ENCODE measurements at regions not wholly inside any gene's neighbourhood (a gene's known extent, or its start where the extent isn't known, plus 50 kb on each side); places are given as distances from the start of the nearest gene placed in this dataset.

DNA sequence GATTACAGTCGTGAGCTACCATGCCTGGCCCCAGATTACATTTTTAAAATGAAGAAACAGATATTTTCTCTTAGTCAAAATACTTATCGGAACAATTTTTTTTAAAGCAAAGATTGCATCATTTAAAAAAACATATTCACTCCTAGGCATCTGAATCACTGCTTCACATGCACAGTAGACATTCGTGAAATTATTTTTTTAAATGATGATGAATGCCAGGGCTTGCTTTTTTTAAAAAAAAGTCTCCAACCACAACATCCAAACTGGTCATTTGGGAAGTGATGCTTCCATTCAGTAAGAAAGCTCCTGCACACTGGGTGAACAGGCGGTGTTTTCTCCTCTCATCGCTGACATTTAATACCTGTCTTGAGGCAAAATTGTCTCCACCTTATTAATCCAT lies 223.0 kb upstream of the DMRT1 start:
- Histone ChIP-seq H3K9me2 (ENCODE audit: insufficient read depth) (no peaks in the 10 kb centered on the region), H4K20me1 (replicated peaks; ENCODE audit: insufficient read depth) (no peaks in the 10 kb centered on the region), H3K27me3 (ENCODE audit: insufficient read depth) (no peaks in the 10 kb centered on the region), H3K36me3 (ENCODE audit: insufficient read depth) (no peaks in the 10 kb centered on the region), H3F3A (replicated peaks; ENCODE audit: low read depth) (no peaks in the 10 kb centered on the region), H3K79me2 (replicated peaks; ENCODE audit: insufficient read depth) (peaks cover 12% of the 10 kb centered on the region; the same call in 1 of the 2 replicates), H3K4me1 (ENCODE audit: insufficient read depth) (peaks cover 9% of the 10 kb centered on the region), H2AFZ (no peak overlapping the region), H3K4me2 (no peak overlapping the region), H3K27ac (ENCODE audit: low read depth) (no peak overlapping the region), H3K4me3 (no peak overlapping the region)
- no peaks in the 10 kb centered on the region for H3K9me3 Mint-ChIP-seq
- H3K4me3 Mint-ChIP-seq: no peak overlapping the region
- DNase-seq (ENCODE audit: low spot score) (no peak), ATAC-seq (no peak)
- TF ChIP-seq NANOG (IDR thresholded peaks at IDR 0.05; ENCODE audit: borderline replicate concordance) (no peak), POLR2AphosphoS5 (IDR thresholded peaks at IDR 0.05; ENCODE audit: low read depth) (no peak), CREB1 (CRISPR knock-in tag; IDR thresholded peaks at IDR 0.05; ENCODE audit: low read depth) (no peak), ZNF462 (CRISPR knock-in tag; IDR thresholded peaks at IDR 0.05) (no peak)
- TF ChIP-seq, protein P1, sequence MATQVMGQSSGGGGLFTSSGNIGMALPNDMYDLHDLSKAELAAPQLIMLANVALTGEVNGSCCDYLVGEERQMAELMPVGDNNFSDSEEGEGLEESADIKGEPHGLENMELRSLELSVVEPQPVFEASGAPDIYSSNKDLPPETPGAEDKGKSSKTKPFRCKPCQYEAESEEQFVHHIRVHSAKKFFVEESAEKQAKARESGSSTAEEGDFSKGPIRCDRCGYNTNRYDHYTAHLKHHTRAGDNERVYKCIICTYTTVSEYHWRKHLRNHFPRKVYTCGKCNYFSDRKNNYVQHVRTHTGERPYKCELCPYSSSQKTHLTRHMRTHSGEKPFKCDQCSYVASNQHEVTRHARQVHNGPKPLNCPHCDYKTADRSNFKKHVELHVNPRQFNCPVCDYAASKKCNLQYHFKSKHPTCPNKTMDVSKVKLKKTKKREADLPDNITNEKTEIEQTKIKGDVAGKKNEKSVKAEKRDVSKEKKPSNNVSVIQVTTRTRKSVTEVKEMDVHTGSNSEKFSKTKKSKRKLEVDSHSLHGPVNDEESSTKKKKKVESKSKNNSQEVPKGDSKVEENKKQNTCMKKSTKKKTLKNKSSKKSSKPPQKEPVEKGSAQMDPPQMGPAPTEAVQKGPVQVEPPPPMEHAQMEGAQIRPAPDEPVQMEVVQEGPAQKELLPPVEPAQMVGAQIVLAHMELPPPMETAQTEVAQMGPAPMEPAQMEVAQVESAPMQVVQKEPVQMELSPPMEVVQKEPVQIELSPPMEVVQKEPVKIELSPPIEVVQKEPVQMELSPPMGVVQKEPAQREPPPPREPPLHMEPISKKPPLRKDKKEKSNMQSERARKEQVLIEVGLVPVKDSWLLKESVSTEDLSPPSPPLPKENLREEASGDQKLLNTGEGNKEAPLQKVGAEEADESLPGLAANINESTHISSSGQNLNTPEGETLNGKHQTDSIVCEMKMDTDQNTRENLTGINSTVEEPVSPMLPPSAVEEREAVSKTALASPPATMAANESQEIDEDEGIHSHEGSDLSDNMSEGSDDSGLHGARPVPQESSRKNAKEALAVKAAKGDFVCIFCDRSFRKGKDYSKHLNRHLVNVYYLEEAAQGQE (IDR thresholded peaks at IDR 0.05; ENCODE audit: unreplicated experiment): no peak
- TF ChIP-seq, protein P2, sequence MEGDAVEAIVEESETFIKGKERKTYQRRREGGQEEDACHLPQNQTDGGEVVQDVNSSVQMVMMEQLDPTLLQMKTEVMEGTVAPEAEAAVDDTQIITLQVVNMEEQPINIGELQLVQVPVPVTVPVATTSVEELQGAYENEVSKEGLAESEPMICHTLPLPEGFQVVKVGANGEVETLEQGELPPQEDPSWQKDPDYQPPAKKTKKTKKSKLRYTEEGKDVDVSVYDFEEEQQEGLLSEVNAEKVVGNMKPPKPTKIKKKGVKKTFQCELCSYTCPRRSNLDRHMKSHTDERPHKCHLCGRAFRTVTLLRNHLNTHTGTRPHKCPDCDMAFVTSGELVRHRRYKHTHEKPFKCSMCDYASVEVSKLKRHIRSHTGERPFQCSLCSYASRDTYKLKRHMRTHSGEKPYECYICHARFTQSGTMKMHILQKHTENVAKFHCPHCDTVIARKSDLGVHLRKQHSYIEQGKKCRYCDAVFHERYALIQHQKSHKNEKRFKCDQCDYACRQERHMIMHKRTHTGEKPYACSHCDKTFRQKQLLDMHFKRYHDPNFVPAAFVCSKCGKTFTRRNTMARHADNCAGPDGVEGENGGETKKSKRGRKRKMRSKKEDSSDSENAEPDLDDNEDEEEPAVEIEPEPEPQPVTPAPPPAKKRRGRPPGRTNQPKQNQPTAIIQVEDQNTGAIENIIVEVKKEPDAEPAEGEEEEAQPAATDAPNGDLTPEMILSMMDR (conservative IDR thresholded peaks at IDR 0.05; ENCODE audit: low read depth in 2 of 2): no peak
- peaks cover 19% of the 10 kb centered on the region for H3K4me1 Mint-ChIP-seq
- peaks cover 2% of the 10 kb centered on the region for H3K27me3 Mint-ChIP-seq (ENCODE audit: insufficient read depth, low read depth, poor library complexity)
- H3K27ac Mint-ChIP-seq: no peak overlapping the region
- H3K36me3 Mint-ChIP-seq (ENCODE audit: low read depth): no peaks in the 10 kb centered on the region

All from GM23338 (cell line).